Right ventricle myocardium inferior (tissue), 1 donor: ENCODE measurements at regions not wholly inside any gene's neighbourhood (a gene's known extent, or its start where the extent isn't known, plus 50 kb on each side); places are given as distances from the start of the nearest gene placed in this dataset.
"Not testable (repeated sequence)": the region's sequence is repeated elsewhere in the genome, so short reads cannot be mapped to it uniquely, and the experiment has no call there.

Source experiments
- ATAC-seq: fragments of 200-7000 bp; cut with Tn5 transposase; one replicate; pipeline ENCODE4 v1.9.1; 2020; ENCODE audit warnings: mild to moderate bottlenecking, moderate library complexity
- DNase-seq: peaks from one replicate; pipeline ENCODE4 v3.0.0; 2021; ENCODE audit errors: missing footprints
- intact Hi-C: fragments of 100-400 bp; cut with DNase I; formaldehyde crosslinking; loops from one replicate; pipeline ENCODE4 v1.11.0; 2022
- donor health status: DM: no; HTN: yes; CAD: no; lungs with severe emphysema.

DNA sequence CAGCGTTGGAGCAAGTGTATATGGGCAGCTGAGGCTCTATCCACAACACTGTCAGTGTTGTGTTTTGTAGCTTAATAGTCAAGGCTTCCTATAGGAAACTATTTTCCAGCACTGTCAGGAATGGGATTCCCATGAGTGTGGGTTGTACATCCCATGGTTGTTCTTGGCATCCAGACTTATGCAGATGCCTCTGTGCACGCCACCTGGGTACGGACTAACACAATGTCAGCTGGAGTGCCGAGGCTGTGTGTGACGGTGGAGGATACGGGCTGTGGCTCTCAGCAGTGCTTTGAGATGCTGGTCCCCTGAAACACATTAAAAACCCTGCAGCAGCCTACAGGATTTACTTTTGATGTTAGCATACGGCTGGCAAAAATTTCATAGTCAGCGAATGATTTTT lies 350.0 kb downstream of the ACTR3B start:
- intact Hi-C loops: no loop called here
- ATAC-seq: no peak
- no peak for DNase-seq

DNA sequence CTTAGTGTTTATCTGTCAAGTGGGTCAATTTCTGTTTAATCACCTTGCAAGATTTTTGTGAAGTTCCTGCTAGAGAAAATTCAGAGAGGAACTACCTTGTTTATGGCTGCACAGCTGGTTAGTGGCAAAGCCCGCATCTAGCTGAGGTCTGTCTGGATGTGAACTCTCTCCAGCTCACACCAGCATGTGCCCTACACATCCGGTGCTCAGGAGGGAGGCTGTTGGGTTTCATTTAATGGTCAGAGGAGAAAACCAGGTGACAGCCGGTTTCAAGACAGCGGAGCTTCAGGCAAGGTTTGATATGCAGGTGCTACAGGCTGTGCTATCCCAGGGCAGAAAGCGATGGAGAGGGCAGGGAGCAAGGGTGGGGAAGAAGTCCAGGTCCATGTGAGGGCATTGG lies 351.1 kb downstream of the ACTR3B start:
- DNase-seq (no peak), ATAC-seq (no peak)
- intact Hi-C loops: no loop called here

DNA sequence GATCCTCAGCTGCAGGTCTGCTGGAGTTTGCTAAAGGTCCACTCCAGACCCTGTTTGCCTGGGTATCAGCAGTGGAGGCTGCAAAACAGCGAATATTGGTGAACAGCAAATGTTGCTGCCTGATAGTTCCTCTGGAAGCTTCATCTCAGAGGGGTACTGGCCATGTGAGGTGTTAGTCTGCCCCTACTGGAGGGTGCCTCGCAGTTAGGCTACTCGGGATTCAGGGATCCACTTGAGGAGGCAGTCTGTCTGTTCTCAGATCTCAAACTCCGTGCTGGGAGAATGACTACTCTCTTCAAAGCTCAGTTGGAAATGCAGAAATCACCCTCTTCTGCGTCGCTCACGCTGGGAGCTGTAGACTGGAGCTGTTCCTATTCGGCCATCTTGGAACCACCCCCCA lies 362.7 kb downstream of the ACTR3B start:
- intact Hi-C loops, ATAC-seq: not testable (repeated sequence)

DNA sequence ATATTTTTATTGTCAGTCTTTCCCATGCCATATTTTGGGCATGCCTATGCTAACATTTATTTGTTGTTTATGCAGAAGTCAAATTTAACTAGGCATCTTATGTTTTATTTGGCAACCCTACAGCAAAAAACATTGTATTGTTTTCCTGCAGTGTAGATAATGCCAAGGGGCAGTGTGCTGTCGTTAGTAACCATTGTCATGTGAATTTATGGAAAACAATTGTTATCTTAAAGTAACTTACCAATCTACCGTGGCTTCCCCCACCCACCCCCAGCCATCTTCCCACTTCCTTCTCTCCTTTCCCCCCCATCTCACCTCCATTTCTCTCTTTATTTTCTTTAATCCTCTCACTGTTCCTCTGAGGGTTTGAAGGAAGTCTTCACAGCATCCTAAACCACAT lies 370.5 kb downstream of the ACTR3B start:
- DNase-seq (no peak), ATAC-seq (no peak)
- intact Hi-C loops: no loop called here

More for the DNA sequence above, 362.7 kb downstream of the ACTR3B start:
- not testable (repeated sequence) for DNase-seq

DNA sequence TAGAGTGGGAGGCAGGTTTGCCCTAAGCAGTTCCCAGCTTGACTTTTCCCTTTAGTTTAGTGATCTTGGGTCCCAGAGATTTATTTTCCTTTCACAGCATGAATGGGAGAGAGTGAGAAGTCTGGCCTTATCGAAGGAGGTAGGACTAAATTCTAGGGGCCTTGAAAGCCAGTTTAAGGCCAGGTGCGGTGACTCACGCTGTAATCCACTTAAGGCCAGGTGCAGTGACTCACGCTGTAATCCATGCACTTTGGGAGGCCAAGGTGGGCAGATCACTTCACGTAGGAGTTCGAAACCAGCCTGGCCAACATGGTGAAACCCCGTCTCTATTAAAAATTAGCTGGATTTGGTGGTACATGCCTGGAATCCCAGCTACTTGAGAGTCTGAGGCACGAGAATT lies 392.2 kb downstream of the ACTR3B start:
- DNase-seq (no peak), ATAC-seq (no peak)
- intact Hi-C loops: no loop called here

DNA sequence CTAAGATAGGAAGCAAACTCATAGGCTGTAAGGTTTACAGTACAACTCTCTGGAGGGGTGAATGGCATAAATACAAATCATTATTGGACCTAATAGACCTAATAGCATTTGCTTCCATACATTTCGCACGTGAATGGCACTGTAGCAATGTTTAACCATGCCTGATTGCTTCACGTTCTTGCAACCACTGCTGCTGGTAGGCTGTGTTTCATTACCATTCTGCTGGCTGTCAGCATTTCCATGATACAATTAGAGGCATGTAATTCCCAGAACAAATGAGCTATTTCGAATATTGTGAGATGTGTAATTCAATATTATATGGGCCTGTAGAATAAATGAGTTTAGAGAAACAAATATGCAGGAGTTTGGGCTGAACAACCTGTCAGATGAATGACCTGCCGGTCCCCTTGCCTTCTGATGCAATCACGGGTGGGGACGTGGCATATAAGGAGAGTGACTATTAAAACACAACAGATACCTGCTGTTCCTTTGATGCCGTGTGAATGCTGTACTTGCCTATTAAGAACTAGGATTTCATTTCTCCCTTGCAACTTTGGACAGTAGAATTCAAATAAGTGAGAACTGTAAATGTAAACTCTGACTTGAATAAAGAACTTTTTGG lies 393.4 kb downstream of the ACTR3B start:
- no peak for DNase-seq
- intact Hi-C loops: no loop called here
- ATAC-seq: no peak

DNA sequence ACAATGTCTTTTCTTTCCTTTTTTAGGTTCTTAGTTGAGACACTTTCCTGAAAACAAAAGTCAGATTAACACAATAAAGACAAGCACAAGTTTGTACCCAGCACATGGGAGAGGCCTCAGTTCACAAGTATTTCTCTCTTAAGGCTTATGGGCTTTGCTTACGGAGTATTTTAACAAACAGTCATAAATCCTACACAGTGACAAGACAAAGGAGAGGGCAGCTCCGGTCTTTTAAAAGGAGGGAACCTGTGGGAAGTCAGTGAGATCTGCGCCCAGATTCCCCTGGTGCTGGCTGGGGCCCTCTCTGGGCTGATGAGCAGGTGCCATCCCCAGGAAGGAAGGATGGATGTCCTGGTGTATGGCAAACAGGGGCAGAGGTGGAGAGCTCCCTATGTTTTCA lies 398.6 kb downstream of the ACTR3B start:
- intact Hi-C loops: no loop called here
- no peak for DNase-seq
- ATAC-seq: no peak

DNA sequence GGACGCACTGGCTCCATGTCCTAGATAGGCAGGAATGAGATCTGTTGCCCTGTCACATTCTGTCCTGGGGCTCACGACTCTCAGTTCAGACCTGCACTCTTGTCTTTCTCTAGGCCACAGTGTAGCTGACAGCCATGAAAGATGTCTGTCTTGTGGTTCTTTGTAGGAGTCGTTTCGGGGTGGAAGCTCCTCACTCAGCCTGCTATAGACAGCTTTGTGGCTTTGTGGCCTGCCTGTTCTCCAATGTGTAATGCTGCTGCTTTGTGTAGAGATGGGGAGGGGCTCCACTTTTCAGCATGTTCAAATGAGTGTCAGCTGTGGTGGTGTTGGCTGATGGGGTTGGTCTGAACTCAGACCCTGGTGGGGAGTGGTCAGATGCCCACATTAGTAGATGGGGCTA lies 410.7 kb downstream of the ACTR3B start:
- ATAC-seq (no peak), DNase-seq (no peak)
- intact Hi-C loops: no loop called here

DNA sequence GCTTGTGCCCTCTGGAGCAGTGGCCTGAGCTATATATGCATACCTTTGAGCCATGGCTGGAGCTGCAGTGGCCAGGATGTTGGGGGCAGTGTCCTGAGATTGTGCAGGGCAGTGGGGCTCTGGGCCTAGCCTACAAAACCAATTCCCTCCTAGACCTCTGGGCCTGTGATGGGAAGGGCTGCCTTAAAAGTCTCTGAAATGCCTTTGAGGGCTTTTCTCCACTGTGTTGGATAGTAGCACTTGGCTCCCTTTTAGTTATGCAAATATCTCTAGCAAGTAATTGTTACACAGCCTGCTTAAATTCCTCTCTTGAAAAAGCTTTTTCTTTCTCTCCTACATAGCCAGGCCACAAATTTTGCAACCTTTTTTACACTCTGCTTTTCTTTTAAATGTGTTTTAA lies 426.4 kb downstream of the ACTR3B start:
- no peak for ATAC-seq
- intact Hi-C loops: no loop called here
- DNase-seq: no peak

DNA sequence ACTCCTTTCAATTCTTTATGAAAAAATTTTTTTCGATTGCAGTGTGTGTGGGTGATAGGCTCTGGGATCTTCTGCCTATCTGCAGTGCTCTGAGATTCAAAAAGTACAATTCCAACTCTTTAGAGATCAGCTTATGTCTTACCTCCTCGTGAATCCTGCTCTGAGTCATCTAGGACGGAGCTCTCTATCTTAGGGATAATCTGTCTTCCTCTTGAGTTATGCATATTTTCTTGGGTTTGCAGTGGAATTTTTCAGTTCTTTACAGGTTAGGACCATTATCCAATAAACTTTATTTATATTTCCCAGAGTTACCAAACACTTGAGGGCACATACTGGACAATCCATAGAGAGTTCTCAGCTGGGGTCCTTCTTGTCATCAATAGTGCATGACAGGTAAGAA lies 428.6 kb downstream of the ACTR3B start:
- DNase-seq (no peak), ATAC-seq (no peak)
- intact Hi-C loops: no loop called here

DNA sequence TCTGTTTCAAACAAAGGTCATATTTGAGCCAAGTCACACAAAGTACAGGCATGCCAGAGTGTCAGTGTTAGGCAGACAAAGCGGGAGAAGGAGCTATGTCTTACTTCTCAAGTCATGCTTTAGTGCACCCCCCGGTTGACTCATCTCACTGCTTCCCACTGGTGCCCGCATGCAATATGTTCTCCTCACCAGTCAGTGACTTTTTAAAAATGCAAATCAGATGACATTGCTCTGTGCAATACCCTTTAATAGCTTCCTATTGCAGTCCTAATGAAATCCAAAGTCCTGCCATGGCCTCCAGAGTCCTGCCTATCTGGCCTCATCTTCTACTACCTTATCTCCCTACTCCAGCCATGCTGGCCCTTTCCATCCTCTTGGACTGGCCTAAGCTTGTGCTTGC lies 429.1 kb downstream of the ACTR3B start:
- DNase-seq (no peak), ATAC-seq (no peak)
- intact Hi-C loops: no loop called here

DNA sequence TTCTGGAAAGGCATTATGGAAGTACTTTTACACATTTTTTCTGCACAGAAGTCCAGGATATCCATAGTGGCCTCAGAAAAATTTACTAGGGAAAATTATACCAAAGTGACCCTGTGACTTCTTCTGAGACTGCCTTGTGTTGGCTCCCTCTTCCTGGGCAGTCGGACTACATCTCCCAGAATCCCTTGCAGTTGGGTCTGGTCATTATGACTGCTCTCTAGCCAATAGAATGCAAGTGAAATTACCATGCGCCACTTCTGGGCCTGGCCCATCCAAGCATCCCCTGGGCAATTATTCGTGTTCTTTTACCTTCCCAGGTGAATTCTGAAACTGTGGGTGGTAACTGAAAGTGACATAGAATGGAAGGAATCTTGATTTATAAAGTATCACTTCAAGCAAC lies 430.9 kb downstream of the ACTR3B start:
- ATAC-seq: no peak
- intact Hi-C loops: no loop called here
- DNase-seq: no peak

DNA sequence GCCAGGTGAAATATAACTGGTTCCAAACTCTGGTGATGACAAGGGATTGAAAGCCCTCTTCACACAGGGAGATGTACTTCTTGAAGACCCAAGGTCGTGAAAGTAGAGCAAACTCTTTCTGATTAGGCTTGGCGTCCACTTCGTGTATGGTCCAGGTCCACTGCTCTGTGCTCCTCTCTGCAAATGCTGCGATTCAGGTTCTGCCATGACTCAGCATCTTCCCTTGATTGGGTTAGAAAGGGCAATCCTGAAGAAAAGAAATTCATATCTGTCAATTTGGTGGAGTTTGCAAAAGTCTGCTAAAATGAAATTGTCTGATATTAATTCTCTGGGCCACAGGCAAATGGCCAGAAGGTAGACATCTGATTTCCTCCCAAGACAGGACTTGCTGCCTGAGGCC lies 431.4 kb downstream of the ACTR3B start:
- intact Hi-C loops: no loop called here
- DNase-seq (no peak), ATAC-seq (no peak)

DNA sequence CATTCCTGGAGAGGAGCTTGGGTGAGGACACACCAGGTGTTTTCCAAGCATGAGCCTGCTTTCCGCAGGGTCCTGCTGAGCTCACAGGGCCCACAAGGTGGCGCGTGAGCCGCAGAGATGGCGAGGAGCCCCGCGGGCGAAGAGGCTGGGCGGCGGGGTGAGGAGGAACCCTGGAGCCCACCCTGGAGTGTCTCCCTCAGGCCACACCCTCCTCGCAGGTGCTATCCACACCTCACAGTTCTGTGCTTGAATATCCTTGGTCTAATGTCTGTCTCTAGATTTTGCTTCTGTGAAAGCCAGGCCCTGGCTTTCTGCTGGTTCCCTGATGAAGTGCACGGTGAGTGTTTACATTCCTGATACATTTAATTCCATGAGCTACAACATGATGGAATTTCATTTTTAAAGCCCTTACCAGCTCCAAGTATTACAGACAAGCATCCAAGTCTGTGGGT lies 433.6 kb downstream of the ACTR3B start:
- intact Hi-C loops: no loop called here
- ATAC-seq (peak; percentile 31), DNase-seq (no peak)

DNA sequence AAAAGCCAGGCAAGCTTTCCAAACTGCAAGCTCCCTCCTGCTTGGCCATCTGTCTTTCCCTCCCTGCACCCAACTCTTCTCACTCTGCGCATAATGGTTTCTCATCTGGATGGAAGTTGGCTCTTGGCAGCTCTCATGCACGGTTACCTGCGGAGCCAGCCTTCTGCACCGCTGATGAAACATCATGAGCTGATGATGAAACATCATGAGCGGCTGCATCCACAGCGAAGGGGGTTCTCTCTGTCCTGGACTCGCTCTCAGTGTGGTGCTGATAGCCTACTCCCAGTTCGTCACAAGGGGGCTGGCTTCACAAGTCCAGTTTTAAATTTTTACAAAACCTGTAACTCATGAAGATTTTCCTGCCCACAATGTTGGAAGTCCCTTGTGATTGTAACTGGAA lies 457.5 kb downstream of the ACTR3B start:
- intact Hi-C loops: no loop called here
- ATAC-seq (no peak), DNase-seq (no peak)

DNA sequence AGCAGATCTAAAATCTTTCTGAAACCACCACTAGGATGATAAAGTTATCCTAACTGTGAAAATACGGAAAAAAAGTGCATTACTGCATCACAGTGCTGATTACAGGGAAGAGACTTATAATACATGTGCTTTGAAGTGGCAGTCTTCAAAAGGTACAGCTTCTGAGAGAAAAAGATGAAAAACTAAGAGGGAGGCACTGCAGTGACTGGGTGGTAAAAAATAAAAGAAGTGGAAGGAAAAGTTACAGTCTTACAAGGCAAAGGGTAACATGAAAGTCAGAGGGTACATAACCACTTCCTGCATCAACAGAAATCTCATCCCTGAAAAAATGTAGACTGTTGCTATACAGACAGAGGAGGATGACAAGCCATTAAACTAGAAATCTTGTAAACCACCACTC lies 465.3 kb downstream of the ACTR3B start:
- intact Hi-C loops: no loop called here
- ATAC-seq: no peak
- DNase-seq: no peak

DNA sequence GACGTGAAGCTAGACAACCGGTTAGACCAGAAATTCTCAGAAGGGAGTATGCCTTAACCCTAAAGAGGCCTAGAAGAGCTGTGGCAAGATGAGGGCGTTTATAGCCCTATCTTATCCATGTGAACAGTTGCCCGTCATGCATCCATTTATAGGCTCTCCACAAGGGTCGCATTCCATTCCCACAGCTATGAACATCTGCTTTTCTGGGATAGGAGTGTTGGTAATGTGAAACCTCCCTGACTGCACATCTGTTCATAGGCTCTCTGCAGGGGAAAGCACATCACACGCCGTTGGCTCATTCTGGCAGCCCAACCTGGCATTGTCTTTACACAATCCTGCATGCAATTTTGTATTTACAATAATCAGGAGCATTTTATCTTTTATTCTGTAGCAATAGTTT lies 485.6 kb downstream of the ACTR3B start:
- DNase-seq, intact Hi-C loops, ATAC-seq: not testable (repeated sequence)

DNA sequence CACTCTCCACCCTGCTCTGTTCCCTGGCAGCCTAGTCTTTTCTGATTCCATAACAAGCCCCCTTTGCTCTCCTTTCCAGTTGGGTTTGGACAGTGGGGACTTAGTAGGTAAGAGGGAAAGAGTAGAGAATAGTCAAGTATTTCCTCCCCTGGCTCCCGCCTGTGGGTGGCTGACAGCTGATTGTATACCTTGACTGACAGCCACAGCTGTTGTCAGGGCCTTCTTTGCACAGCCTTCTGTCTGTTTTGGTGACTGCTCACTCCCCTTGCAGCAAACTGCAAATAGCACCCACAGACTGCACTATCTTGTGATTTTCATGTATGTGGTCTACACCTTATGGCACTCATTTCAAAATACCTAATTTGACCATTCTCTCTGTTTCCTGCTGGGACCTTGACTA lies 486.3 kb downstream of the ACTR3B start:
- intact Hi-C loops: no loop called here
- ATAC-seq: no peak
- no peak for DNase-seq

DNA sequence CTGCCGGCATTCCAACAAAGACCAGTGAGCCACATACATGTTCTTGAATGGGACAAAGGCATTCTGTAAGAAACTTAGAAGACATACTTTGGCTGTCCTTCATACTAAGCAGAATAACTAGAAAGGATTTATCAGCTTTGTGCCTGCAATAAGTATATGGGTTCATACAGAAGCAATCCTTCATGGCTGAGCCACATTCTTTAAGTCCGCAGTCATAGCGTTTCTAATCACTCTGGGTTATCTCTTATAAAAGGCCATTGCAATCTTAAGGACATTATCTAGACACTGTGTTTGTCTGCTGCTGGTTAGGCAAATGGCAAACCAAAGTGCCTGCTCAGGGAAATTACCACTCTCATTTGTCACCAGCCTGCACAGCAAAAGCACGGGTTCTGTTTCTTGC lies 488.4 kb downstream of the ACTR3B start:
- no peak for ATAC-seq
- intact Hi-C loops: no loop called here
- DNase-seq: no peak

DNA sequence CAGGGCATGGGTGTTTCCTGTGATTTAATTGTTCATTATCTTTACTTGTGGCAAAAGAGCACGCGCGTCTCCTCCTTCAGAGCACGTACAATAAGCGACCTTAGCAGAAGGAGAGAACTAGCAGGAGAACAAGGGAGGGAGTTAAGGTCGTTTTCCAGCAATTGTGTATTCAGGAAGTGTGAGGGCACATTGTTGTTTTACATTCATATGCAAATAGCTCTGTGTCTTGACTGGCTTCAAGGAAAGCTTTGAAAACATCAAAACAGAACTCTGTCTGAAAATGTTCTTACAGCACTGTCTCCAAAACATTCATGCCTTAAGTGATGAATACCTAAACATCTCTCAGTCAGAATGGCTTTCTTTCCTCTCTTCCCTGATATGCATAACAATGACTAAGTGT lies 499.1 kb downstream of the ACTR3B start:
- intact Hi-C loops: no loop called here
- ATAC-seq: no peak
- DNase-seq: no peak

DNA sequence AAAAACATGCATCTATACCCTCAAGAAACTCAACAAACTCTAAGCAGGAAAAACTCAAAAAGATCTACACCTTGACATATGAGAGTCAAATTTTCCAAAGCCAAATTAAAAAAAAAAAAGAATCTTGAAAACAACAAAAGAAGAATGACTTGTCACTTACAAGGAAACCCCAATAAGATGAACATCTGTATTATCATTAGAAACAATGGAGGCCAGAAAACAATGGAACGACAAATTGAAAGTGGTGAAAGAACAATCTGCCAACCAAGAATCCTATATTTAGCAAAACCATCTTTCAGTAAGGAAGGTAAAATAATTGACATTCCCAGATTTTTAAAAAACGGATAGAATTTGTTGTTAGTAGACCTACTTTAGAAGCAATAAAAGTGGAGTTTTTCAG lies 516.8 kb downstream of the ACTR3B start:
- intact Hi-C loops: no loop called here
- ATAC-seq (no peak), DNase-seq (no peak)
